Iris pigment epithelial cell (primary cell): ENCODE measurements at regions not wholly inside any gene's neighbourhood (a gene's known extent, or its start where the extent isn't known, plus 50 kb on each side); places are given as distances from the start of the nearest gene placed in this dataset.
"Not testable (repeated sequence)": the region's sequence is repeated elsewhere in the genome, so short reads cannot be mapped to it uniquely, and the experiment has no call there.

Source experiments
- DNase-seq: peaks from one replicate; pipeline ENCODE4 v3.0.0-alpha.2; 2011; ENCODE audit warnings: low read depth

GRCh38 chr14:66013607-66014006, 472.6 kb upstream of the CCDC196 start:
- DNase-seq = not testable (repeated sequence)

DNA sequence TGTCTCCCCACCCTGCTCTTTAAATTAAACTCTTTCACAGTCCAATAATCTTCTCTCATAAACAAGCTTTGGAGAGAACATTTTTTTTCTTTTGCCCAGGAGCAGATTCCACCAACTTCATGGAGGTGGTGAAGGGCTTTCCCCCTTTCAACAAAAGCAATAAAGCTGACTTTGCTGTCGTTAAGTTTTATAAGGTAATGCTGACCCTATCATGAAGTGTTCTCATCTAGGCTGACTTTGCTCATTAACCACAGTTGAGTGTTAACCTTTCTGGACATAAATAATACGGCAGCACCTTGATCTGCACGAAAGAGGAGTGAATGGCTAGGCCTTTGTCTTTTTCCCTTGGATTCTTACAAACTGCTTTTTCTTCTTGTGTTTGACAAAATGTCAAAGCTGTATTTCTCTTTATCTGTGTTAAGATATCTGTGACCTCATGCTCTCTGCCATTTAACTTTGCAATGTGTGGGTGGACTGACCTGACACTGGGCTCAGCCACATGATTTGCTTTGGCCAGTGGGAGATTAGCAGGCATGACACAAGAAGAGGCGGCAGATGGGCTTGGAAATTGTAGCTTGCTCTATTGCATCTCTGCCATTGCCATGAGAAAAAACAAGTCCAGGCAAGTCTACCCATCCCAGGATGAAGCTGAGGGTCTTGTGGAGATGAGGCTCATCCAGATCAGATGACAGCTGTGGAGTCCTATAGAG, 470.9 kb upstream of the CCDC196 start:
- no peak for DNase-seq

DNA sequence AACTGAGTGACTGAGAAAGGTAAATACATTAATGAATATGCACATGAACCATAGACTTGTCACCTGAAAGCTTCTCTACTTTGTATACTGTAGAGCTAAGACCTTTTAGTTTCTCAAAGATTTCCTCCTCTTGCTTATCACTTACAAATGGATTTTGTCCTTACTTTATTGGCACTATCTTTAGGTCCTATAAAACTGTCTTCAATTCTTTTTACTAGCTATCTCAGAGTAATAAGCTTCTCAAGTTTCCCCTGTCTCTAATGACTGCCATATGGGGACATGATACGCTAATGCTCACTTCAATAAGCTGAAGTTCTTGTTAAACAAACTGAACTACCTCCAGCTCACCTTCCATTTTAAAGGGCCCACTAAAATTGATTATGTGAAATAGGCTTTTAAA, 468.2 kb upstream of the CCDC196 start:
- no peak for DNase-seq

DNA sequence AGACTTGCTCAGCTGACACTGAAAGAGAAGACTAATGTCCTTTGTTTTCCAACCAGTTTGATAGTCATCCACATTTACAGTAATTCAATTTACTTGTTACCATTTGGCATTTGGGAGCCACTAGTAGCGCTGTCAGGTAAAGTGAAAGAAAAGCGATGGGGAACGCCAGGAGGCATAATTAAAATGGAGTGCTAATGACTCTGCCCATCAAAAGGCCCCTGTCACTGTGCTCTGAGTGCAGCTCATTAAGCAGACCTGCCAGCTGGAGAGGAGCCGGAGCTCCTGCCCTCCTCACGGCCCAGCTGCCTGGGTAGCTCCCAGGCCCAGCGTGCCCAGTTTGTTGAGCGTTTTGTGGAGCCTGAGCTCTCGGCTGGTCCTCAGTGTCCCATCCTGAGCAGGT, 463.6 kb upstream of the CCDC196 start:
- DNase-seq = no peak

DNA sequence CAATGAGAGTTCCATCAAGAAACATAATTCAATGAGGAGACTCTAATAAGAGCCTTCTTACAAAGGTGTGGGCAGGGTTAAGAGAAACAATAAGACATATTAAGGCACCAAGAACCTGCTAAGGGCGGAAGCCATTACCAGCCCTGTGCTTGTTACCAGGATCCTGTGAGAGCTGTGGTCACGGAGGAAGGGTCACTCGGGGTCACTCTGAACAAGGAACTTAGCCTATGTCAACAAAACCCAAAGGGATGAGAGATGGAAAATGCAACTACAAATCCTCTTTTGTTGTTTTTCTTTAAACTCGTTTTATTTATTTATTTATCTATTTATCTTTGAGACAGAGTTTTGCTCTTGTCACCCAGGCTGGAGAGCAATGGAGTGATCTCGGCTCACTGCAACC, 460.4 kb upstream of the CCDC196 start:
- no peak for DNase-seq

DNA sequence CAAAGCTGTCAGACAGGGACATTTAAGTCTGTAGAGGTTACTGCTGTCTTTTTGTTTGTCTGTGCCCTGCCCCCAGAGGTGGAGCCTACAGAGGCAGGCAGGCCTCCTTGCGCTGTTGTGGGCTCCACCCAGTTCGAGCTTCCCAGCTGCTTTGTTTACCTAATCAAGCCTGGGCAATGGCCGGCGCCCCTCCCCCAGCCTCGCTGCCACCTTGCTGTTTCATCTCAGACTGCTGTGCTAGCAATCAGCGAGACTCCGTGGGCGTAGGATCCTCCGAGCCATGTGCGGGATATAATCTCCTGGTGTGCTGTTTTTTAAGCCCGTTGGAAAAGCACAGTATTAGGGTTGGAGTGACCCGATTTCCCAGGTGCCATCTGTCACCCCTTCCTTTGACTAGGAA, 454.2 kb upstream of the CCDC196 start:
- DNase-seq = not testable (repeated sequence)

DNA sequence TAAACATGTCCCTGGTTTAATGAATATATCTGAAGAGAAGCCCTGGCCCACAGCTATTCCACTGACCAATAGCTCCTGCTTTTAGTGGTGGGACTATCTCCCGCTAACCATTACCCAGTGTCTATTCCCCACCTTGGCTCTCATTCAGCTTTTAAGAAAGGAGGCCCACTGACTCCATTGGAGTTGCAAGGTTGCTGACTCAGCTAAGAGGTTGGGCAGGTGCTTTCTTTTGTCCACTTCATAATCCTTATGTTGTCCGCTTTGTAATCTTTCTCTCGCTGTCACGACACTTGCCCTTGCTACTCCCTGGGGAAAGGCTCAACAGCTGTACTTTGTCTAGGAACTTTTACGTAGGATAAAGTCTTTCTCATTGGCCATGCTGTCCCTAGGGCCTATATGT, 453.4 kb upstream of the CCDC196 start:
- DNase-seq = no peak

DNA sequence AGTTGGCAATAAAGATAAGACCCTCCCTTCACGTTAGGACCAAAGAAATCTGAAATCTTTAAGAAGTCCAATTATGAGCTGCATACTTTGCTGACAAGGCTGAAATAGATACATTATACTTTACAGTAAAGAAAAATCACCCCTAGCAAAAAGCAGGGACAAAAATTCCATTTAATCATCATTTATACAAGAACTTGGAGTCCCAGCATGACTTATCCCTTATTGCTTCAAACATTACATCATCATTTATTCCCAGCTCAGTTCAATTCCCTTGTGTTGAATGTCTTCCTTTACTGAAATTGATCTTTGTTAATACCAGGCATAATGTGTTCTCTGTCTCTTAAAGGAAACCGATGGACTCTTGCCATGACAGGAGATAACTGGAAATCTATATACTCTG, 449.6 kb upstream of the CCDC196 start:
- DNase-seq = no peak

DNA sequence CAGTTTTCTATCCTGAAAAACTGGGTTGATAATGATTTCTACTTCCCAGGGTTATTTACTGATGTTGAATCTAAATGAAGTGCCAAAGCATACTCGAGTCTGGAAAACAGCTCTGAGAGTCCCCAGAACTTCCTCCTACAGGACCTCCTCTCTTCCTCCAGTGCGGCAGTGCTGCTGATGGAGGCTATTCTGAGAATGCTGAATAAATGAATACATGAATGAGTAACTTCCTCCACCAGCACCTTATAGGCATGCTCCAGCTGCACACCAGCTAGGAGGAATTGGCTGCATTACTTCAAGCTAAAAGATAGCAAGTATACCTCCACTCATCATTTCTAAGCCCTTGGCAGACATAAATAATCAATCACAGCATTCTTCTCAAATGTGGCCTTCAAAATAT, 448.8 kb upstream of the CCDC196 start:
- DNase-seq = no peak

- DNase-seq = no peak
These were observed 448.0 kb upstream of the CCDC196 start for GRCh38 chr14:66038212-66038611.

GRCh38 chr14:66038618-66039017, 447.6 kb upstream of the CCDC196 start:
- DNase-seq = peak; percentile 49

GRCh38 chr14:66039495-66039894, 446.7 kb upstream of the CCDC196 start:
- no peak for DNase-seq

GRCh38 chr14:66041582-66041981, 444.6 kb upstream of the CCDC196 start:
- no peak for DNase-seq

GRCh38 chr14:66043921-66044320, 442.2 kb upstream of the CCDC196 start:
- DNase-seq = peak; percentile 14

GRCh38 chr14:66045572-66046021, 440.6 kb upstream of the CCDC196 start:
- DNase-seq = peak; percentile 44

DNA sequence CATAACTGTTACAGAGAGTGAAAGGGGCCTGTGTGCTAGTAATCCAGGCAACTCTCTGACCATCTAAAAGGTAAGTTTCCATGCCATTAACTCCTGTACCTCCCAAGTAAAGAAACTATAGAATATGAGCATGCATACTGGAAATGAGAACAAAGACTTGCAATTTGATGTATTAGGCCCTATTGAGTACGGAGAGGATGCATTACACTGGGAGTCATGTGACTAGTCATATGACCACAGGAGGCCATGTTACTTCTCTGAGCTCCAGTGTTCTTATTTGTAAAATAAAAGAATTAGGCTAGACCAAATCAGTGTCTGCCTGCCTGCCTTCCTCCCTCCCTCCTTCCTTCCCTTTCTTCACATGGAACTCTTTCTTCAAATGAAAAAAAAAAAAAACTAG, 440.1 kb upstream of the CCDC196 start:
- no peak for DNase-seq

DNA sequence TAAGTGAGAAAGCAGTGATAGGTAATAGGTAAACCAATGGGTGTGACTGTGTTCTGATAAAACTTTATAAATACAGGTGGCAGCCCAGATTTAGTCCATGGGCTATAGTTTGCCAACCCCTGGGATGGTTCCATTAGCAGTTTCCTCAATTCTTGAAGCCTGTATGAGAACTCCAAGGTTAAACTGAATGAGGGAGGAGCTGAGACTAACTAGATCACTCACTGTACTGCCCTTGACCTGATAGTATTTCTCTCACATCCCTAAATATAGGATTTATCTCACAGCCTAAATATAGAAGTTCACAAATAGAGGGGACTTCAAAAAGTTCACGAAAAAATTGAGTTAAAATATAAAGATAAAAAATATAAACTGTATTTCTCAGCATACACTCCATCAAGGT, 439.6 kb upstream of the CCDC196 start:
- no peak for DNase-seq

- DNase-seq = no peak
These were observed 429.8 kb upstream of the CCDC196 start for GRCh38 chr14:66056268-66056907.

DNA sequence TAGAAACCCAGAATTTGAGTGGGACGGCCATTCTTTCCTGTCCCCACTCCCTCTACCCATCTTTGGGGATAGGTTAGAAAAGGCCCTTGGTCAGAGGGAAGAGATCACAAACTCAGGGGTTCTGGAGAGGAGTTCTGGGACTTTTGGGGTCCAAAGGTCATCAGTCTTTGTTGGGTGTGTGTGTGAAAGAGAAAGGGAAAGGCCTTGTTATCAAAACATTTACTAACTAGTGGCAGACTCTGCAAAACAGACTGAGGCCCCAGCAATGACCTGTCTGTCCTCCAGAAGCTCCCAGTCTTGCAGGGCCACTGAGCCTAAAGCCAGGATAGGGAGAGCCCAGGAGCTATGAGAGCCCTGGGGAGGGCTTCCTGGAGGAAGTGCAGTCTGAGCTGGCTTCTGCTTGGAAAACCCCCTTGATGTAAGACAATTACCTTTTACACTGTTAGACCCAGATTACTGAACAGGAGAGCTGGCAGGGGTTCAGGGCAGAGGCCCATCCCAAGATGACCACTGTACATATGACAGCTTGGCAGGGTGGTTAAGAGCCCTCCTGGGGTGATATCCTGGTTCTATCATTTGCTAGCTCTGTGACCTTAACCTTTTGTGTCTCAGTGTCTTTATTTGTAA, 429.1 kb upstream of the CCDC196 start:
- DNase-seq = no peak

DNA sequence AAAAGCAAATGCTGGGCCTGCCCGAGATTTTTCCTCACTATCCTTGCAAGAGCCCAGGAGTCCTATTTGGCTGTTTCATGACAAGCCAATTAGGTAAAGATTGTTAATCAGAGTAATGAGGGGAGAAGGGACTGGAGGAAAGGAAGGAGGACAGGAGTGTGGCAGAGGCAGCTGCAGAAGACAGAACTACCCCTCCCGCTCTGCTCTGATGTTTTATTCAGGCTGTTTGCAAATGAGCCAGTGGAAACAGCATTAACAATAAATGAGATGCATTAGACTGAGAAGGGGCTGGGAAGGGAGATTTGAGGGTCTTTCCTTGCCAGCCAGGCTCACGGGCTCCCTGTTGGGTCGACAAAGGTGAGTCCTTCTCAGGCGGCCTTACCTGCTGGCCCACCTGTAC, 421.0 kb upstream of the CCDC196 start:
- no peak for DNase-seq

GRCh38 chr14:66066981-66067776, 419.0 kb upstream of the CCDC196 start:
- no peak for DNase-seq

DNA sequence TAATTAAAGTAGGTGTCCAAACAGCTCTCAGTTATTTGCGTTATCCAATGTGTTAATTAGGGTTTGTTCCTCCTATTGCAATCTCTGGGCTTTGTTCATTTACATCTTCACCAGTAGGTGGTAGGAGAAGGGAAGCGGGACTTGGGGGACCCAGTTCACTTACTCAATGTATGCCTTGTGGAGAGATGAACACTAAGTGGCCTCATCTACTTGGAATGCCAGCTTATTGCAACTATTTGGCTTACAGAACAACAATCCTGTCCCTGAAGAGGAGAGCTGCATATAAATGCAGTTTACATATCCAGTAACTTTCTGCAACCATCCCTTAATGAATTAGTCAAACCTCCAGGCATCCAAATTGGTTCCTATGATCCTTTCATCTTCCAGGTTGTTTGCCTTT, 417.1 kb upstream of the CCDC196 start:
- no peak for DNase-seq
